ENCODE measurements at regions not wholly inside any gene's neighbourhood (a gene's known extent, or its start where the extent isn't known, plus 50 kb on each side); places are given as distances from the start of the nearest gene placed in this dataset.

- no peaks in the 10 kb centered on the region for H3K9me3 ChIP-seq (ENCODE audit: control insufficient read depth, low read length)
- H3K36me3 ChIP-seq (ENCODE audit: control insufficient read depth in 1 of 2, insufficient read depth in 2 of 2, low read length in 1 of 2): no peaks in the 10 kb centered on the region
- intact Hi-C loops (cut with DNase I): no loop called here
- no peaks in the 10 kb centered on the region for H3K4me1 ChIP-seq (ENCODE audit: control insufficient read depth in 1 of 2, insufficient read depth in 2 of 2, low read length in 2 of 2)
- H3K27me3 ChIP-seq (ENCODE audit: control insufficient read depth in 1 of 2, insufficient read depth in 2 of 2, low read length in 1 of 2): no peaks in the 10 kb centered on the region
- no peak for DNase-seq
- H3K4me3 ChIP-seq (ENCODE audit: low read length in 2 of 2): no peak overlapping the region
- H3K27ac ChIP-seq (ENCODE audit: low read depth in 1 of 2, low read length in 2 of 2): no peak overlapping the region
- ATAC-seq (ENCODE audit: low FRiP score): no peak
- WGBS, 2 donors: 95 to 97% methylated on average over 9 of the region's 9 CpGs
Measured at GRCh38 chr6:166688901-166689300, 61.9 kb upstream of the RPS6KA2 start.

GRCh38 chr6:166687879-166688205, 60.8 kb upstream of the RPS6KA2 start:
- ATAC-seq (ENCODE audit: low FRiP score) (no peak), DNase-seq (no peak)
- Histone ChIP-seq H3K4me3 (ENCODE audit: low read length in 2 of 2) (no peak overlapping the region), H3K36me3 (ENCODE audit: control insufficient read depth in 1 of 2, insufficient read depth in 2 of 2, low read length in 1 of 2) (no peaks in the 10 kb centered on the region), H3K27me3 (ENCODE audit: control insufficient read depth in 1 of 2, insufficient read depth in 2 of 2, low read length in 1 of 2) (no peaks in the 10 kb centered on the region), H3K9me3 (ENCODE audit: control insufficient read depth, low read length) (no peaks in the 10 kb centered on the region), H3K4me1 (ENCODE audit: control insufficient read depth in 1 of 2, insufficient read depth in 2 of 2, low read length in 2 of 2) (no peaks in the 10 kb centered on the region), H3K27ac (ENCODE audit: low read depth in 1 of 2, low read length in 2 of 2) (no peak overlapping the region)
- WGBS, 2 donors: 71 to 80% methylated on average over 5 to 6 of the region's 6 CpGs
- intact Hi-C loops (cut with DNase I): no loop called here

GRCh38 chr6:166687070-166687878, 60.2 kb upstream of the RPS6KA2 start:
- no peaks in the 10 kb centered on the region for H3K4me1 ChIP-seq (ENCODE audit: control insufficient read depth in 1 of 2, insufficient read depth in 2 of 2, low read length in 2 of 2)
- no peaks in the 10 kb centered on the region for H3K9me3 ChIP-seq (ENCODE audit: control insufficient read depth, low read length)
- no peak for DNase-seq
- H3K27ac ChIP-seq (ENCODE audit: low read depth in 1 of 2, low read length in 2 of 2): no peak overlapping the region
- 89 to 92% methylated on average over 21 of the region's 21 CpGs for WGBS, 2 donors
- no peaks in the 10 kb centered on the region for H3K36me3 ChIP-seq (ENCODE audit: control insufficient read depth in 1 of 2, insufficient read depth in 2 of 2, low read length in 1 of 2)
- intact Hi-C loops (cut with DNase I): no loop called here
- no peak for ATAC-seq (ENCODE audit: low FRiP score)
- no peak overlapping the region for H3K4me3 ChIP-seq (ENCODE audit: low read length in 2 of 2)
- H3K27me3 ChIP-seq (ENCODE audit: control insufficient read depth in 1 of 2, insufficient read depth in 2 of 2, low read length in 1 of 2): no peaks in the 10 kb centered on the region

GRCh38 chr6:166686317-166686716, 59.3 kb upstream of the RPS6KA2 start:
- no peak overlapping the region for H3K27ac ChIP-seq (ENCODE audit: low read depth in 1 of 2, low read length in 2 of 2)
- H3K4me3 ChIP-seq (ENCODE audit: low read length in 2 of 2): no peak overlapping the region
- no peaks in the 10 kb centered on the region for H3K4me1 ChIP-seq (ENCODE audit: control insufficient read depth in 1 of 2, insufficient read depth in 2 of 2, low read length in 2 of 2)
- WGBS, 2 donors: 91 to 100% methylated on average over 2 of the region's 2 CpGs
- no peaks in the 10 kb centered on the region for H3K36me3 ChIP-seq (ENCODE audit: control insufficient read depth in 1 of 2, insufficient read depth in 2 of 2, low read length in 1 of 2)
- H3K27me3 ChIP-seq (ENCODE audit: control insufficient read depth in 1 of 2, insufficient read depth in 2 of 2, low read length in 1 of 2): no peaks in the 10 kb centered on the region
- intact Hi-C loops (cut with DNase I): no loop called here
- H3K9me3 ChIP-seq (ENCODE audit: control insufficient read depth, low read length): no peaks in the 10 kb centered on the region
- DNase-seq: no peak
- ATAC-seq (ENCODE audit: low FRiP score): no peak

GRCh38 chr6:166684866-166685265, 57.8 kb upstream of the RPS6KA2 start:
- no peaks in the 10 kb centered on the region for H3K27me3 ChIP-seq (ENCODE audit: control insufficient read depth in 1 of 2, insufficient read depth in 2 of 2, low read length in 1 of 2)
- no peak overlapping the region for H3K4me3 ChIP-seq (ENCODE audit: low read length in 2 of 2)
- no peak for DNase-seq
- no peaks in the 10 kb centered on the region for H3K36me3 ChIP-seq (ENCODE audit: control insufficient read depth in 1 of 2, insufficient read depth in 2 of 2, low read length in 1 of 2)
- H3K9me3 ChIP-seq (ENCODE audit: control insufficient read depth, low read length): no peaks in the 10 kb centered on the region
- H3K4me1 ChIP-seq (ENCODE audit: control insufficient read depth in 1 of 2, insufficient read depth in 2 of 2, low read length in 2 of 2): no peaks in the 10 kb centered on the region
- no peak overlapping the region for H3K27ac ChIP-seq (ENCODE audit: low read depth in 1 of 2, low read length in 2 of 2)
- intact Hi-C loops (cut with DNase I): no loop called here
- no peak for ATAC-seq (ENCODE audit: low FRiP score)
- WGBS, 2 donors: 79 to 84% methylated on average over 8 of the region's 8 CpGs

- Histone ChIP-seq H3K9me3 (ENCODE audit: control insufficient read depth, low read length) (no peaks in the 10 kb centered on the region), H3K4me3 (ENCODE audit: low read length in 2 of 2) (no peak overlapping the region), H3K4me1 (ENCODE audit: control insufficient read depth in 1 of 2, insufficient read depth in 2 of 2, low read length in 2 of 2) (no peaks in the 10 kb centered on the region), H3K27me3 (ENCODE audit: control insufficient read depth in 1 of 2, insufficient read depth in 2 of 2, low read length in 1 of 2) (no peaks in the 10 kb centered on the region), H3K27ac (ENCODE audit: low read depth in 1 of 2, low read length in 2 of 2) (no peak overlapping the region), H3K36me3 (ENCODE audit: control insufficient read depth in 1 of 2, insufficient read depth in 2 of 2, low read length in 1 of 2) (no peaks in the 10 kb centered on the region)
- intact Hi-C loops (cut with DNase I): no loop called here
- no peak for DNase-seq
- 93 to 96% methylated on average over 4 of the region's 4 CpGs for WGBS, 2 donors
- no peak for ATAC-seq (ENCODE audit: low FRiP score)
Measured at GRCh38 chr6:166684170-166684569, 57.1 kb upstream of the RPS6KA2 start.

GRCh38 chr6:166683477-166683876, 56.4 kb upstream of the RPS6KA2 start:
- H3K36me3 ChIP-seq (ENCODE audit: control insufficient read depth in 1 of 2, insufficient read depth in 2 of 2, low read length in 1 of 2): no peaks in the 10 kb centered on the region
- H3K4me3 ChIP-seq (ENCODE audit: low read length in 2 of 2): no peak overlapping the region
- no peak for ATAC-seq (ENCODE audit: low FRiP score)
- no peaks in the 10 kb centered on the region for H3K27me3 ChIP-seq (ENCODE audit: control insufficient read depth in 1 of 2, insufficient read depth in 2 of 2, low read length in 1 of 2)
- no peaks in the 10 kb centered on the region for H3K4me1 ChIP-seq (ENCODE audit: control insufficient read depth in 1 of 2, insufficient read depth in 2 of 2, low read length in 2 of 2)
- DNase-seq: no peak
- intact Hi-C loops (cut with DNase I): no loop called here
- H3K27ac ChIP-seq (ENCODE audit: low read depth in 1 of 2, low read length in 2 of 2): no peak overlapping the region
- H3K9me3 ChIP-seq (ENCODE audit: control insufficient read depth, low read length): no peaks in the 10 kb centered on the region
- 84% methylated on average over 10 of the region's 10 CpGs for WGBS, 2 donors

GRCh38 chr6:166679566-166679965, 52.5 kb upstream of the RPS6KA2 start:
- WGBS, 2 donors: 97 to 98% methylated on average over 31 of the region's 31 CpGs
- H3K4me3 ChIP-seq (ENCODE audit: low read length in 2 of 2): no peak overlapping the region
- no peaks in the 10 kb centered on the region for H3K9me3 ChIP-seq (ENCODE audit: control insufficient read depth, low read length)
- no peaks in the 10 kb centered on the region for H3K27me3 ChIP-seq (ENCODE audit: control insufficient read depth in 1 of 2, insufficient read depth in 2 of 2, low read length in 1 of 2)
- no peaks in the 10 kb centered on the region for H3K4me1 ChIP-seq (ENCODE audit: control insufficient read depth in 1 of 2, insufficient read depth in 2 of 2, low read length in 2 of 2)
- H3K27ac ChIP-seq (ENCODE audit: low read depth in 1 of 2, low read length in 2 of 2): no peak overlapping the region
- H3K36me3 ChIP-seq (ENCODE audit: control insufficient read depth in 1 of 2, insufficient read depth in 2 of 2, low read length in 1 of 2): no peaks in the 10 kb centered on the region
- DNase-seq (no peak), ATAC-seq (ENCODE audit: low FRiP score) (no peak)
- intact Hi-C loops (cut with DNase I): no loop called here

- Histone ChIP-seq H3K9me3 (ENCODE audit: control insufficient read depth, low read length) (no peaks in the 10 kb centered on the region), H3K27ac (ENCODE audit: low read depth in 1 of 2, low read length in 2 of 2) (no peak overlapping the region), H3K36me3 (ENCODE audit: control insufficient read depth in 1 of 2, insufficient read depth in 2 of 2, low read length in 1 of 2) (no peaks in the 10 kb centered on the region), H3K4me3 (ENCODE audit: low read length in 2 of 2) (no peak overlapping the region), H3K27me3 (ENCODE audit: control insufficient read depth in 1 of 2, insufficient read depth in 2 of 2, low read length in 1 of 2) (no peaks in the 10 kb centered on the region), H3K4me1 (ENCODE audit: control insufficient read depth in 1 of 2, insufficient read depth in 2 of 2, low read length in 2 of 2) (peaks cover 0 to 4% of the 10 kb centered on the region in 2 donors)
- ATAC-seq (ENCODE audit: low FRiP score): no peak
- DNase-seq: no peak
- intact Hi-C loops (cut with DNase I): no loop called here
- WGBS, 2 donors: 88 to 93% methylated on average over 10 of the region's 10 CpGs
Measured at GRCh38 chr6:166678426-166678825, 51.4 kb upstream of the RPS6KA2 start.

All from aorta (tissue), 5 donors.